ENCODE measurements at regions not wholly inside any gene's neighbourhood (a gene's known extent, or its start where the extent isn't known, plus 50 kb on each side); places are given as distances from the start of the nearest gene placed in this dataset.
"Not testable (repeated sequence)": the region's sequence is repeated elsewhere in the genome, so short reads cannot be mapped to it uniquely, and the experiment has no call there.

DNA sequence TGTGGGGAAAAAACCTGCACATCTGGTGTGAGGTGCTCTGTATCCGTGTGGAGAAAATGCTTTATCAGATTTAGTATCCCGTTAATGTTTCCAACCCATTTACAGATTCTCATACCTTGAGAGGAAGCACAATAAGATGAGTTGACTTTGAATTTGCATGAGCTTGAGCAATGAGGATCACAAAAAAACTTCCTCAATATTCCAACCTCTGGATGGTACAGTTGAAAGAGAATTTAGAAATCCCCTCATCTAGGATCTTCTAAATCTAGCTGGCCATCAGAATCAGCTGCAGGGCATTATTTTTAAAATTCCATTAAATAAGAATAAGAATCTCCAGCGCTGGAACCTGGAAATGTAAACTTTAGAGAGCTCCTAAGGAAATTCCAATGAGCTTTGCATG lies 82.5 kb upstream of the NR5A2 start:
- no peak for TF ChIP-seq CTCF (IDR thresholded peaks at IDR 0.05; ENCODE audit: extremely low read depth, insufficient read depth, missing control alignments)
- DNase-seq (ENCODE audit: low spot score) = no peak
- in situ Hi-C loops (cut with MboI; ENCODE audit: low pct_unique_long_range_greater_than_20kb, low sequenced_read_pairs, unreplicated experiment) = no loop called here

GRCh38 chr1:199945591-199945990 lies 81.9 kb upstream of the NR5A2 start:
- no peak for DNase-seq (ENCODE audit: low spot score)
- TF ChIP-seq CTCF (IDR thresholded peaks at IDR 0.05; ENCODE audit: extremely low read depth, insufficient read depth, missing control alignments) = no peak
- in situ Hi-C loops (cut with MboI; ENCODE audit: low pct_unique_long_range_greater_than_20kb, low sequenced_read_pairs, unreplicated experiment) = no loop called here

DNA sequence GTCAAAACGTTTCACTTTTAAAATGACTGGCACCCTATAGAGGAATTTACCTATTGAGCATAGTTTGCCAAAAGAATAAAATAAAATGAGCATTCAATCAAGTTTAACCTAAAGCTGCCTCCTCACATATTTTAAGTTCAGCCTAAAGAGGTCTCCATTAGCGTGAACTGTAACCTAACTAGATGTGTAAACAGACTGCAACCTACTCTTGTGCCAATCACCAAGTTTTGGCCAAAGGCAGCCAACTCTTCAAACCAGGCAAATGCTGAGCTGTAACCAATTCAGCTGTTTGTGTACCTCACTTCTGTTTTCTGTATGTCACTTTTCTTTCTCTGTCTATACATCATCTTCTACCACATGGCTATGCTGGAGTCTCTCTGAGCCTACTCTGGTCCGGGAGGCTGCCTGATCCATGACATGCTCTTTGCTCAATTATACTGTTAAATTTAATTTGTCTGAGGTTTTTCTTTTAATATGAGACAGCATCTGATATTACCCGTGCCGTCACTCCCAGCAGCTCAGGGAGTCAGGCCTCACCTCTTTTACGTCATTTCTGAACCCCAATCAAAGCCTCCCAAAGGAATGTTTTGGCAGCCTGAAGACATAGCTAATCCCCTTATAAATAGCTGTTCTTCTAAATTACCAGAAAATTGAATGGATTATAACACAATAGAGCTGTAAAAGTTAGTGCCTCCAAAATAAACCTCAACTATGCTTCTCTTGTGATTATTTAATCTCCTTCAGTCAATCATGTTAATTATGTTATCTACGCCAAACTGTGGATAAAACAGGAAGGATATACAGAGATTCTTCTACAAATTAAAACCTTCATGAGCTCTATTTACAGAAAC lies 81.0 kb upstream of the NR5A2 start:
- DNase-seq (ENCODE audit: low spot score) = no peak
- no peak for TF ChIP-seq CTCF (IDR thresholded peaks at IDR 0.05; ENCODE audit: extremely low read depth, insufficient read depth, missing control alignments)
- in situ Hi-C loops (cut with MboI; ENCODE audit: low pct_unique_long_range_greater_than_20kb, low sequenced_read_pairs, unreplicated experiment) = no loop called here

DNA sequence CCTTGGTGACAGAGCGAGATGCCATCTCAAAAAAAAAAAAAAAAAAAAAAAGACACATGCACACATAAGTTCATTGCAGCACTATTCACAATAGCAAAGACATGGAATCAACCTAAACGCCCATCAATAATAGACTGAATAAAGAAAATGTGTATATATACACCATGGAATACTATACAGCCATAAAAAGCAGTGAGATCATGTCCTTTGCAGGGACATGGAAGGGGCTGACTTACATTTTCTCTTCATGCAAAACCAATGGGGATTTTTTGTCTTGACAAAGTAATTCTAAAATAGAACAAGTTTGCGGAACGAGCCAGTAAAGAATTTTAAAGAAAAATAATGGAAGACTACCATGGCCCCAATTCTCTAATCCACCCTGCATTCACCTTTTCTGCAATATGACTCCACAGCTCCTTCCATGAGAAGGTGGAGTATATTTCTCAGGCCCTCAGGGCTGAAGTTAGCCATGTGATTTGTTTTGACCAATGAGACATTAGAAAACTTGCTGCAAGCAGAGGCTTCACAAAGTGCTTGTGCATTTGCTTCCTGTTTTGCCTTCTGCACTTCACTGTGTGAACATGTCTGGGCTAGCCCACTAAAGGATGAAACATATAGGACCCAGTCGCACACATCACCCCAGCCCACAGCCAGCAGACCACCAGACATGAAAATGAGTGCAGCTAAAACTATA lies 78.8 kb upstream of the NR5A2 start:
- no peak for DNase-seq (ENCODE audit: low spot score)
- in situ Hi-C loops (cut with MboI; ENCODE audit: low pct_unique_long_range_greater_than_20kb, low sequenced_read_pairs, unreplicated experiment) = no loop called here
- no peak for TF ChIP-seq CTCF (IDR thresholded peaks at IDR 0.05; ENCODE audit: extremely low read depth, insufficient read depth, missing control alignments)

- DNase-seq (ENCODE audit: low spot score); in situ Hi-C loops (cut with MboI; ENCODE audit: low pct_unique_long_range_greater_than_20kb, low sequenced_read_pairs, unreplicated experiment): not testable (repeated sequence)
These were observed 76.5 kb upstream of the NR5A2 start for GRCh38 chr1:199951005-199951404.

- in situ Hi-C loops (cut with MboI; ENCODE audit: low pct_unique_long_range_greater_than_20kb, low sequenced_read_pairs, unreplicated experiment) = no loop called here
- TF ChIP-seq CTCF (IDR thresholded peaks at IDR 0.05; ENCODE audit: extremely low read depth, insufficient read depth, missing control alignments) = no peak
- DNase-seq (ENCODE audit: low spot score) = no peak
These were observed 73.9 kb upstream of the NR5A2 start for GRCh38 chr1:199953651-199954050.

- peak; percentile 37 for TF ChIP-seq CTCF (IDR thresholded peaks at IDR 0.05; ENCODE audit: extremely low read depth, insufficient read depth, missing control alignments)
- peak; percentile 51 for DNase-seq (ENCODE audit: low spot score)
These were observed 72.8 kb upstream of the NR5A2 start for GRCh38 chr1:199954699-199955098.

More at GRCh38 chr1:199954699-199955098, 72.8 kb upstream of the NR5A2 start:
- in situ Hi-C loops (cut with MboI; ENCODE audit: low pct_unique_long_range_greater_than_20kb, low sequenced_read_pairs, unreplicated experiment) = no loop called here

Data from GM13977 (cell line).